BJ (cell line): ENCODE measurements at regions not wholly inside any gene's neighbourhood (a gene's known extent, or its start where the extent isn't known, plus 50 kb on each side); places are given as distances from the start of the nearest gene placed in this dataset.

Experiments
- CTCF ChIA-PET: fragments of 350-600 bp; formaldehyde crosslinking; extraction: SDS; loops from one replicate; lab custom pipeline; 2021; ENCODE audit warnings: antibody characterized with exemption, inconsistent platforms; lab: Yijun Ruan, JAX
- POLR2A ChIA-PET: fragments of 300-600 bp; sonication (Branson Sonifier 250); formaldehyde crosslinking; extraction: SDS; loops from one replicate; lab custom pipeline; 2021; ENCODE audit warnings: antibody characterized with exemption; lab: Charles Lee
- DNase-seq: peaks from one replicate; pipeline ENCODE4 v3.0.0-alpha.2; 2011; ENCODE audit warnings: low read depth
- H3K27me3 ChIP-seq: 2 replicates; pipeline ENCODE4 v1.6.0; 2011; ENCODE audit warnings: low read length; ENCODE audit not compliant: control insufficient read depth, insufficient read depth
- H3K36me3 ChIP-seq: 2 replicates; pipeline ENCODE4 v1.5.1; 2011; ENCODE audit warnings: low read length; ENCODE audit not compliant: control insufficient read depth, insufficient read depth
- H3K4me3 ChIP-seq: 2 replicates; pipeline ENCODE4 v1.5.1; 2011; ENCODE audit warnings: low read depth, mild to moderate bottlenecking, control low read depth, low read length
- TF ChIP-seq, protein P1 (sequence below): IDR thresholded peaks from 2 replicates; pipeline ENCODE4 v1.5.1; 2011; ENCODE audit warnings: low read depth, mild to moderate bottlenecking, control low read depth, inconsistent platforms, low read length, moderate library complexity; ENCODE audit not compliant: insufficient read depth

DNA sequence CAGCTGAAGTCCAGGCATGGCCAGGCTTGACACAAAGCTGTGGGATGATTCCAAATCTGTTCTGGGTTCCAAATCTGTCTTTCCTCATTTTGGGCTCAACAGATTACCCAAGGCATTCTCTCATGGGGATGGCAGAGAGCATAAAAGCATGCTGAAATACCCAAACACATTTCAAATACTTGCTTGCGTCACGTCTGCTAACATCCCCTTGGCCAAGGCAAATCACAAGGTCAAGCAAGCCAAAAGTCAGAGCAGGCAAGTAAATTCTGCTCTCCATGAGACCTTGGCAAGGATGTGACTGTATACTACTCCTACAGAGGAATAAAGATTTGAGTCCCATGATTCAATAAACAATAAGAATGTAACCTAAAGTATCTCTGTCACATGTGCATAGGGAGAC lies 306.7 kb downstream of the EPB41L4A start:
- Histone ChIP-seq H3K27me3 (no peaks in the 10 kb centered on the region), H3K4me3 (no peak overlapping the region), H3K36me3 (no peaks in the 10 kb centered on the region)
- DNase-seq: no peak
- POLR2A ChIA-PET: no interaction called here
- CTCF ChIA-PET: no interaction called here
- TF ChIP-seq, protein P1, sequence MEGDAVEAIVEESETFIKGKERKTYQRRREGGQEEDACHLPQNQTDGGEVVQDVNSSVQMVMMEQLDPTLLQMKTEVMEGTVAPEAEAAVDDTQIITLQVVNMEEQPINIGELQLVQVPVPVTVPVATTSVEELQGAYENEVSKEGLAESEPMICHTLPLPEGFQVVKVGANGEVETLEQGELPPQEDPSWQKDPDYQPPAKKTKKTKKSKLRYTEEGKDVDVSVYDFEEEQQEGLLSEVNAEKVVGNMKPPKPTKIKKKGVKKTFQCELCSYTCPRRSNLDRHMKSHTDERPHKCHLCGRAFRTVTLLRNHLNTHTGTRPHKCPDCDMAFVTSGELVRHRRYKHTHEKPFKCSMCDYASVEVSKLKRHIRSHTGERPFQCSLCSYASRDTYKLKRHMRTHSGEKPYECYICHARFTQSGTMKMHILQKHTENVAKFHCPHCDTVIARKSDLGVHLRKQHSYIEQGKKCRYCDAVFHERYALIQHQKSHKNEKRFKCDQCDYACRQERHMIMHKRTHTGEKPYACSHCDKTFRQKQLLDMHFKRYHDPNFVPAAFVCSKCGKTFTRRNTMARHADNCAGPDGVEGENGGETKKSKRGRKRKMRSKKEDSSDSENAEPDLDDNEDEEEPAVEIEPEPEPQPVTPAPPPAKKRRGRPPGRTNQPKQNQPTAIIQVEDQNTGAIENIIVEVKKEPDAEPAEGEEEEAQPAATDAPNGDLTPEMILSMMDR: no peak

DNA sequence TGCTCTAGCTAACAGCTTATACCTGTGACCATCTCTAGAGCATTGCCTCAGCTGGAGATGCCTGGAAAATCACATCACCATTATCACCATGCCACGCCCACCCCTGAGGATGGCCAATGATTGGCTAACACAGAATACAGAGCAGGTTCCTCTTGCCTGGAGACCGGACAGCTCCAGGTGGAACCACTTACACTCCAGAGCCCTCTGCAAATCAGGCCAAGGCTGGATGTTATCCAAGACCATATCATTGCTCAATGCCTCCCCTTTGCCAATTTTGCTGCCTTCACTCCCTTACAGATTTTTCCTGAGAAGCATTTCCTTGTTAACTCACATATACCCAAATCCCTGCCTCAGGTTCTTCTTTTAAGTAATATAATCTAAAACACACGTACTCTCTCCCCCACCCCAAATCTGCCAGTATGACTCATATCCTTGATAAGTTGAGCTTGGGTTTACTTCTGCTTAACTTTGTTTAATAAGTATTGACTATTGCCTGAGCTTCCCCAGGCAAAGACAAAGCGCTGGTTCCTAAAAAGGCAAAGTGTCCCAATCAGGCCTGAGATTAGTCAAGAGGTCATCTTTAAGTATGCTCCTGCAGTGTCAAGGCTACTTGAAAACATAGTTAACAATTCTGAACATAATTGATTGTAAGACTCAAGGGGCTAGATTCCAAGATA lies 309.6 kb downstream of the EPB41L4A start:
- POLR2A ChIA-PET: no interaction called here

DNA sequence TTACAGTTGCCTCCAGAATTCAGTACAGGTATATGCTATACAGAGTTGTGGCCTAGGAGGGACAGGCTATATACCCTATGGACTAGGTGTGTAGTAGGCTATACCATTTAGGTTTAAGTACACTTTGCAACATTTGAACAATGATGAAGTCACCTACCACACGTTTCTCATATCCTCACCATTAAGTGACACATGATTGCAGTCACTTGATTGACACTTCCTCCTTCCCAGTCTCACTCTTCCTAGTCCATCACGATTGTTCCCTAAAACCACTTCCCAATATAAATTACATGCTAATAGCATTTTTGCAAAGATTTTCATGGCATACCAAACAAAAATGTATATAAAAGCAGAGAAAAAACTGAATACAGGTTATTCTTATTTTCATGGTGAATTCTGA lies 312.2 kb downstream of the EPB41L4A start:
- Histone ChIP-seq H3K36me3 (no peaks in the 10 kb centered on the region), H3K27me3 (no peaks in the 10 kb centered on the region), H3K4me3 (no peak overlapping the region)
- no peak for DNase-seq
- ChIA-PET CTCF (no interaction called here), POLR2A (no interaction called here)
- TF ChIP-seq, protein P1: no peak

More for the DNA sequence above, 309.6 kb downstream of the EPB41L4A start:
- CTCF ChIA-PET: interaction anchor here (1.5 kb wide), 1 partner anchor 10 kb away, joined by 3 read pairs; no protein-coding TSS in a partner anchor
- H3K4me3 ChIP-seq: no peak overlapping the region
- no peaks in the 10 kb centered on the region for H3K27me3 ChIP-seq
- peak; percentile 63 for DNase-seq
- TF ChIP-seq, protein P1: no peak
- no peaks in the 10 kb centered on the region for H3K36me3 ChIP-seq

DNA sequence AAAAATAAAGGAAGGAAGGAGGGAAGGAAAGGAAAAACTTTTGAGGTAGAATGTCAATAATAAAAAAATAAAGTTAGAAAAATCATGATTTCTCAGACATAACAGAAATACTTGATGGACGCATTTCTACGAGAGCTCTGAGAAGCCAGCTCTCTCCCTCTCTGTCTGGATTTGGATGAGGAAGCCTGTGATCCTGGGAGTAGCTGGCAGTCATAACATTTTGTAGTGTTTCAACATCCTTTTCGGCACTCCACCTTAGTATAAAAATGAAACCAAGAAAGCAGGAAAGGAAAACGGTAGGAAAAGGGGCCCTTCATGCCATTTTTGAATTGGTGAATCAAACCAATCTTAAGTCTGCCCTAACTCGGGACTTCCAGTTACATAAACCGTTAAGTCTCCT lies 321.3 kb downstream of the EPB41L4A start:
- POLR2A ChIA-PET: no interaction called here
- TF ChIP-seq, protein P1: no peak

DNA sequence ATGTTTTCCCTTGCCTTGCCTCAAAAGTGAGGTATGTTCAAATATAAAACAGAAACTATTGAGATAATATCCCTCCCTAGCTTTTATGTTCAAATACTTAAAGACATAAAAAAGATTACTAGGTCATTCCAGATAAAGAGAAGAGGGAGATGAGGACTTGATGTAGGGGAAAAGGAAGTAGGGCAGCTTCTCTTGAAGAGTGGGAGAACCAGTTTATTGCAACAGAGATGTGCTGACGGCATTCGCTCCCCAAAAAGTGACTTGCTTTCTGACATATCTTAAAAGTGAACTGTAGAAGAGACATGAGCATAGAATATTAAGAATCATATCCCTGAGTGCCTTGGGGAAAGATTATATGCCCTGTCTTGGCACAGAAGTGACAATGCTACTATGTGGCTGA lies 330.2 kb upstream of the NREP start:
- no peak for DNase-seq
- Histone ChIP-seq H3K27me3 (no peaks in the 10 kb centered on the region), H3K4me3 (no peak overlapping the region), H3K36me3 (no peaks in the 10 kb centered on the region)
- ChIA-PET CTCF (no interaction called here), POLR2A (no interaction called here)
- TF ChIP-seq, protein P1: no peak

More for the DNA sequence above, 321.3 kb downstream of the EPB41L4A start:
- Histone ChIP-seq H3K4me3 (no peak overlapping the region), H3K36me3 (no peaks in the 10 kb centered on the region), H3K27me3 (no peaks in the 10 kb centered on the region)
- DNase-seq: no peak
- CTCF ChIA-PET: no interaction called here
